ENCODE measurements at regions not wholly inside any gene's neighbourhood (a gene's known extent, or its start where the extent isn't known, plus 50 kb on each side); places are given as distances from the start of the nearest gene placed in this dataset.

DNA sequence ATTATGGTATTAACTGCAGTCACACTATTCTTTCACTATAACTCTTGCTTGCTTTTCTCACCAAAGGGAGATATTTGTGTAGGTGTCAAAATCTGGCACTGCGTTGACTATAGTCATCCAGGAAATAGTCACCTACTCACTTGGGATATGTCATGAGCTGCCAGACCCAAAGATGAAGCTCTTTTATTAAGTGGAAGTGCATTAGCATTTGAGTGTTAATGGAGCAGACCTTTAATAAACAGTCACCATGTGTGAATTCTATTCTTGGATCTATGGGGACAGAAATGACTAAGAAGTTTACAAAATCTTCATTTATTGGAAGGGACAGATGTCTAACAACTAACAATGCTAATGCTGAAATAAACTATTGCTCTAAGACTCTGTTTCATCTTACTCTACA lies 130.1 kb upstream of the NEDD9 start:
- DNase-seq (ENCODE audit: low read depth in 2 of 2): no peak

DNA sequence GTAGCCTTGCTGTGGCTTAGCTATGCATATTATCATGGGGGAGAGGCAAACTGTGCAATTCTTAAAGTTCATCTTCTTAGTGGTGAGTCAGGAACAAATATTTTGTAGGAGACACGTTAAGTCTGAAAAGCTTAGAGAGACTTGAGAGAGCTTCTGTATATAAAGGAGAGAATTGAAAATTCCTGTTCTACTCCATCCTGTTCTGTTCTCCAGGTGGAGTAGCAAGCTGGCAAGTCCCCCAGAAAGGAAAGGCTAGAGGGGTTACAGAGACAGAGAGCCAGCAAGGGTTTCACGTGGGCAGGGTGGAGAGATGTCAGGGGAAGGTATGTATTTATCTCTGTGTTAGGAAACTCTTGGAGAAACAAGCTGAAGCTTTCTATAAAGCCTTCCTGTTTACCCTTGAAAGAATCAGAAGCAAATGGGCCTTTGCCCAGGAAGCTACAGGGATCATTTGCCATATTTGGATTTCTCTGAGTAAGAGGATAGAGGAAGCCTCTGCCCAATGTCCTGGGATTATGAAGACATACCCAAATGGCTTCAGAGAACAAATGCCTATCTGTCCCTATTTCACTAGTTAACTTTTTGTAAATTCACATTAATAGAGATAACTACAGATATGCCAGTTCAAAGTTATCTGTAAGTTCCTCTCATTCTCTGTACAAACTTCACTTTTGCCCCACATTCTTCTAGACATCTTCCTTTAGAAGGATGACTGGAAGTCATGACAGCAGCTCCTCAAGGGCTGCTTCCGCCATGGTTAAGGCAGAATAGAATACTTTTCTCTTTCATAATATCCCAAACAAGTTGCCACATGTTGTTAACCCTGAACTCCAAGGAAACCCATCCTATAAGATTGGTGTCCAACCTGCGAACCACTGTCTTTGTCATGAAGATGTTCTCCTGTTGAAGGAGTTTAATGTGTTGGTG lies 126.7 kb upstream of the NEDD9 start:
- no peak for DNase-seq (ENCODE audit: low read depth in 2 of 2)

DNA sequence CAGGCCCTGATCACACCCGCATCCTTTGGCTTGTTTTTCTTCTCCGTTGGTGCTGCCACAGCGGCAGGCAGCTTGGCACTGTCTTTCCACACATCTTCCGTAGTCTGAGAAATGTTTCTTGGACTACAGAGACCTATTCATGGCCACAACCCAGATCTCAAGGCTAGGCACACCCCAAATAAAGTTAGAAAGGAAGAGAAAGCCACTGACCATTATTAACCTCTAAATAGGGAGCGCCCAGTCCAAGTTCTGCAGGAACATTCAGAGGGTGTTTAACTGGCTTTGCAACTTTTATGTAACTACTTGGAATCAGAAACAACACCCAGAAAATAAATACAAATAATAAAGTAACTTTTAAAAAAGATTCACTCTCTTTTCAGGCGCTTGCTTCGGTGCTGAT lies 124.8 kb upstream of the NEDD9 start:
- DNase-seq (ENCODE audit: low read depth in 2 of 2): no peak

DNA sequence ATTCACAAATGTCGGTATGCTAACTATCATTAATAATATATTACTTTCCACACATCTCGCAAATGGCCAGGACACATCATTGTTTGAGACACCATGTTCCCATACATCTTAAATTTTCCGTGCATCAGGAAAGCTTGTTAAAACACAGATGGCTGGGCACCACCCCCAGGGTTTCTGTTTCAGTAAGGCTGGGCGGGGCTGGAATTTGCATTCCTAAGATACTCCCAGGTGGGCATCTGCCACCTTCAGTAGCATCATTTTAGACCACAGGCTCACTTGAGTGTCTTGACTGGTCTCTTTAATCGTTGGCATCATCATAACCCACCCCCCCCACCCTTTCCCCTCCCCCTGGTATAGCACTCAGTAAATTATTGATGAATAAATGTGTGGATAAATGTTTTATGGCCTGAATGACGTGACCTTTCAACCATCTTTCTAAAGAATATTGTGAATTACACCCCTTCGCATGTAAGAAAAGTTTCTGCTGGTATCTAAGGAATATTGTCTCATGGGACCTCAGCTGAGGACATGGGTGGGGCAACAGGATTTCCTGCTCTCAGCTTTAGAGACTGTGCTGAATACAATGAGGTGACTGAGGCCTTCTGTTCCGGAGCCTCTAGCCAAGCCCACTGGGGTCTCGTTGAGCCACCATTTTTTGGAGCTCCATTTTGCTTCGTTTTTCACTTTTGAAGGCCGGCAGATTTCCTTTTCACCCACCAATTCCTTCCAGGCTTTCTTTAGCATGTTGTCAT lies 124.1 kb upstream of the NEDD9 start:
- DNase-seq (ENCODE audit: low read depth in 2 of 2): no peak

DNA sequence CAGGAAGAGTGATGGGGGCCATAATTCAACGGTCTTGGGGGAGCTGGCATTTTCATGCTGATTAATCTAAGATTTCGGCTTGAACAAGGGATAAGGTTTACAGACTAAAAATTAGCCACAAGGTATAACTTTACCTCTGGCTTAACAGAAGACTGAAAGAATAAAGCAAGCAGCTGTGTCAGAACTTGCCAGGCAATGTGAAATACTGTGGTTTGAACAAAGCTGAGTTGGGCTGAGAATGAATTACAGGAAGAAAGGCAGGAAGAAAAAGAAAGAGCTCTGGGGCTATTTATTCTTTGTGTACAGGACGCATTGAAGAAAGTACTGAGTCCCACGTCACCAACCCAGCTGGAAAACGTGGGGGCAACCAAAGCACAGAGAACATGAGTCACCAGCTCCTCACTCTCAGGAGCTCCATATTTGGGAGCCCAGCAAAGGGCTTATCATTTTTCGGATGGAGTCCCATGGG lies 121.5 kb upstream of the NEDD9 start:
- peak; percentile 52 to 64 for DNase-seq (ENCODE audit: low read depth in 2 of 2)

DNA sequence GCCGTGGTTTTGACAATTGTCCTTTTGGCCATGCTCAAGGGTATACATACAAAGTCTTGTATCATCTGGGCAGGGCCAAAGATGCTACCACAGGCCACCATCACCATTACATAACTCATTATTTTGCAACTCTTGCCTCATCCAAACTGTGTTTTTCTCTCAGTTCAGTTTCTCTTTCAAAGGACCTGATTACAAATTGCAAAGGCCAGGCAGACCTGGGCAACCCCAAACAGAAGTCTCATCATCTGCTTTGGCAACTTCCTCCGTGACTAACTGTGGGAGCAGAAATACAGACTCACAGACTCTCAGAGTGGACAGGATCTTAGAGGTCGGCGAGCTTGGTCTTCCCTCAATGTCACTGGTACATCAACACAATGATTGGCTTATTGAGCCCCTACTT lies 117.8 kb upstream of the NEDD9 start:
- no peak for DNase-seq (ENCODE audit: low read depth in 2 of 2)

DNA sequence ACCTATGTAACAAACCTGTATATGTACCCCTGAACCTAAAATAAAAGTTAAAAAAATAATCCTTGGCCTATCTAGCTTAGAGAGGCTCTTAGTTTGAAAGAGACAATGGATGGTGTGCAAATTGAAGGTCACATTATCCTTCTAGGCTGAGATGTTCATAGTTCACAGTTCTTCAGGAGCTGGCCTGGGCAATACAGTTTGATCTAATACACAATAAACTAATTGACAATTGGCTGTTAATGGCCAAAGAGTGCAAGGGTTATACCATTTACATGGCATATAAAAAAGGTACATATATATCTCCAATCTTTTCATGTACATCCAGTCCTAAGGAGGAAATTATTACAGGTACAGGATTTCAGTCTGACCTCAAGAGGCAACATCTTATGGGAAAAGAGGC lies 117.4 kb upstream of the NEDD9 start:
- no peak for DNase-seq (ENCODE audit: low read depth in 2 of 2)

DNA sequence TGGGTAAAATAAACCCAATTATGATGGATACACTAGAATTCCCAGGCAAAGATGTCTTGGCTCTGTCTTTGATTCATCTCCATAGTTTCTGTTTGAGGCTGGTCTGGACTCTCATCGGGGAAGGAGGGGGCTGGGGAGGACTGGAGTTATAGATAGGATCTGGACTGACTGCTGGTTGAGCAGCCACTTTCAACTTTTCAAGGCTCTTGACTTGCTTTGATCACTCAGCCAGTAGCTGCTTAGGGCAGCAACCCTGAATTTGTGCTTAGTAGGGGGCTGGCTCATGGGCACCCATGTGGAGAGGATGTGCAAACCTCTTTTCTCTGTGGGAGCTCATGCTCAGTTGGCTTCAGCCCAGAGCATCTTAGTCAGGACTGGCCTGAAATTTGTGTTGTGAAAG lies 114.0 kb upstream of the NEDD9 start:
- DNase-seq (ENCODE audit: low read depth in 2 of 2): no peak

DNA sequence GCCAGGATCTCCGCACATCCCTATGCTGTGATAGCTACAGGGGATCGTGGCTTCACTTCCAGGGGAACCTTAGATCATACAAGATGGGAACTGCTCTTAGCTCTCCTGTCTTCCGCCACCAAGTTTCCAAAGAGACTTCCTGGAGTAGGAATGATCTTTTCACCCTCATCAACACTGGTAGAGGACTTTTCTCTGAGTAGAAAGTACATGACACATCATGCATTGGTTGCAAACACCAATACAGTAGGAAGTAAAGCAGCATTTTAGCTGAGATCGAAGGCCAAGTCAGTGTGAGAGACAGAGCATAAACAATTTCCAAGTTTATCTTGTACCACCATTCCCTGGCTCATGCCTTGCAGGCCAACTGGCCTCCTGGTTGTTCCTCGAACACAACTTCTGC lies 113.1 kb upstream of the NEDD9 start:
- no peak for DNase-seq (ENCODE audit: low read depth in 2 of 2)

DNA sequence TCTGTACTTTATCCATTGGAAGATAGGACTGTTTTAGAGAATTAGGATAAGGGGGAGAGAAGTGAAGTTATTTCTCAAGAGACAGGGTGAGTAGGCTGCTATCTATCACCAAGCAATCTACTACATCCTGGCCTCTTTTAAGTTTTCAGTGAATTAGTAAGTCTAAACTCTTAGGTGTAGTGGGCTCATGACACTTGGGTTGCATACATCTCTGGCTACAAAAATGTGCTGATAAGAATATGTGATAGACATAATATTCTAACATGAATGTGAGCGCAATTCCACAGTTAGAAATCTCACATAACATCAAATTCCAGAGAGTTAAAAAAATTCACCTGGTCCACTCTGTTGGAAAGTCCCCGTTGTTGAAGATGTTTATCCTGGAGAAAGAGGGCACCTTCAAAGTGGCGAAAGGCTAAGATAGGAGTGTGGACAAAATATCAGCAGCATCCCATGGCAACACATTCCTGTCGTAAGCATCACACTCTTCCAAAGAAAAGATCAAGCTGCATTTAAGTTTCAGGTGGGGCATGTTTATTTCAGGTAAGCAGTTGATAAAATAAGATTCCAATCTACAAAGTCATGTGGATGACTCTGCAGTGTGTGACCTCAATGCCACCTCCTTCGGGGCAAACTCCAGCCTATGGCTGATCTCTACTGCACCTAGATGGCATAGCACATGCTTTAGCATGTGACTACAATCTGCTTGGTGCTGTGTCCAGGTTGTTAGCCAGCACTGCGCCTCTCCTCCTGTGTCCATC lies 111.7 kb upstream of the NEDD9 start:
- no peak for DNase-seq (ENCODE audit: low read depth in 2 of 2)

DNA sequence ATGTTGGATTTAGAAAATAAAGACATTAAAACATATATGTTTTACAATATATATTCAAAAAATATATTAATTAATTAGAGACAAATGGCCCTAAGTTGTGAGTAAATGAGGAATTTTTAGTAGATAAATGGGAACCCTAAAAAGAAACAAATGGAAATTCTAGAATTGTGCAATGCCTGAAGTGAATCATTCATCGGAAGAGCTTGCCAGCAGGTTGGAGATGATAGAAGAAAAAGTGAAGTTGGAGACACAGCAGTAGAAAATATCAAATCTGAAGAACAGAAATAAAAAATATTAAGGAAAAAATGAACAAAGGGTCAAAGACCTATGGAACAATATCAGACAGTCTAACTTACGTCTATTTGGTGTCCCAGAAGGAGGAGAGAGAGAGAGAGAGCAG lies 109.4 kb upstream of the NEDD9 start:
- DNase-seq (ENCODE audit: low read depth in 2 of 2): no peak

DNA sequence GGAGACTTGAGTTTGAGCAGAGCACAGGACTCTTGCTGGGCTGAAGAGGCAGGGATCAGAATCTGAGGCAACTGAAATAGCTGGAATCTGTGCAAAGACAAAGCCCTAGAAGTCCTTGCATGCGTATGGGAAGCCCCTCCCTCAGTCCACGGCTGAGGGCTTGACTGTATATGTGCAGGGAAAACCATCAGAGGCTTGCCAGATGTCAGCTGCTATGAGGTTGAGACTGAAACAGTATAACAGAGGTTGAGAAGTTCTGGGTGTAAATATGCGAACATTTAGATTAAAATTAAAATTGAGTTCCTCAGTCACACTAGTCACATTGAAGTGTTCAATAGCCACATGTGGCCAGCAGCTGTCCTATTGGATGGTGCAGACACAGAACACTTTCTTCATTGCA lies 108.8 kb upstream of the NEDD9 start:
- no peak for DNase-seq (ENCODE audit: low read depth in 2 of 2)

DNA sequence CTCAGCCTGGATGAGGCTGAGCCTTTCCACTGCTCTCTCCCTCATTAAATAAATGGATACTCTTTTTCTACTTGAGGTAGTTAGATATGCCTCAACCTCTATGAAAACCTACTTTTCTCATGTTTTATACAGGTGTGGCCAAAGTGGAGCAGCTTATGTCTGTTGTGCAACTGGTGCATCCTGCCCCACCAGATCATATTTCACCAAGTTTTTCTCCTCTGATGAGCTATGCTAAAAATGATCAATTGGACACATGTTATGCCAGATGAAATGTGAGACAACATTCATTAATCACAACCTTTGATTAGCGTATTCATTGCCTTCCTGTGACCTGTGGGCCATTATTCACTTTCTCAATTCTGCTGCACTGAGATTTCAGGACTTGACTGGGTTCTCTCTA lies 106.9 kb upstream of the NEDD9 start:
- DNase-seq (ENCODE audit: low read depth in 2 of 2): no peak

DNA sequence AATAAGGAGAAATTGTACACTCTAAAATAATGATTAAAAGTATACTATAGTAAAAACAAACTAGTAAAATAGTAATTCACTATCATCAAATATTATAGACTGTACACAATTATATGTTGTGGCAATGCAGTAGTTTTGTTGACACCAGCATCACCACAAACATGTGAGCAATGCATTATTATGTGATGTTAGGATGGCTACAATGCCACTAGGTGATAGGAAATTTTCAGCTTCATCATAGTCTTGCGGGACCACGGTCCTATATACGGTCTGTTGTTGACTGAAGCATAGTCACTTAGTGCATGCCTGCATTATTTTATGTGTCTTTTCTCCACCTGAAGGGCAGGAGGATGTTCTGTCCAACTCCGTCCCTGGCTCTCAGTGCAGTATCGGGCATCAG lies 104.8 kb upstream of the NEDD9 start:
- DNase-seq (ENCODE audit: low read depth in 2 of 2): no peak

DNA sequence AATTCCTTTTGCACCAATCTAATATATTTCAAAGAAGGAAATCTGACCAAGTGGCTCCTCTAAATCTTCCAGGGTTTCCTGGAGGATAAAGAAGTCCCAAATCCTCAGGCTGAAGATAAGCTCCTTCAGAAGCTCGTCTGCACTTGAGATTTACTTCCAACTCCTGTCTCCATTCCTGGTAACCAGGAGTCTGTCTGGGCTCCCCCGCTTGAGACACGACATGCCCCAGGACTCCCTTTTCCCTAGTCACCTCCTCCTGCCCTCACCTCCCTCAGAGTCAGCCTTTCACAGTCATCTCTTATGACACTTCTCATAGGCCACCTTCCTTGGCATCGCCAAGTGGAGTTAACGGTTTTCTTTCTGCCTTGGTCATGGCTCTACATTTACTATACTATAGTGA lies 103.4 kb upstream of the NEDD9 start:
- DNase-seq (ENCODE audit: low read depth in 2 of 2): no peak

DNA sequence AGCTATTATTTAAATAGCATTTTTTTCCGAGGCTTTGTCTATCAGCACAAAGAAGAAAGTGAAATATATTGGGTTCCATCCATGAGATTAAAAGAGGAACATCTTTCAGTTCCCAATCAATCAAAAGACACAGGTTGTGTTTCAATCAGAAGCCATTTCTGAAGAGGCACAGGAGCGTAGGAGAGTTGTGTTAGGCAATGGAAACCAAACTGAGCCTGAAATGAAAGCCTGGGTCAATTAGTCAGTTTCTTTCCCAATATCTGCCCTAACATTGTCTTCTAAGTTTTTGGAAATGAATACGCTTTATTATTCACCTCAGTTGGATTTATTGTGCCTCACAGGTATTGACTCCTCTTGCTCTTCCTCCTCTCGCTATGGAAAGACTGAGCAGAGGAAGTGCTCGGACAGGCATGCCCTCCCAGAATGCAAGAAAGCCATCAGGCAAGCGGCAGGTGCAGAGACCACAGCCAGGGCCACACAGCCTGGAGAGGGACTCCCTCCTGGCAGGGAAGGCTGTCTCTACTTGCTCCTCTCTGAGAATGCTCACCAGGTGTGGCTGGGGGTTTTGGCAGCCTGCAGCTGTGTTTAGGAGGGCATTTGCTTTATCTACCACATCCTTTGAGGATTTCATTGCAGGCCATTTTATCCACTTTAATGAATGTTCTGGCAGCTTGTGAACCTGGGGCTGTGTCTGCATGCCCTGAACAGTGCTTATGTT lies 100.8 kb upstream of the NEDD9 start:
- no peak for DNase-seq (ENCODE audit: low read depth in 2 of 2)

DNA sequence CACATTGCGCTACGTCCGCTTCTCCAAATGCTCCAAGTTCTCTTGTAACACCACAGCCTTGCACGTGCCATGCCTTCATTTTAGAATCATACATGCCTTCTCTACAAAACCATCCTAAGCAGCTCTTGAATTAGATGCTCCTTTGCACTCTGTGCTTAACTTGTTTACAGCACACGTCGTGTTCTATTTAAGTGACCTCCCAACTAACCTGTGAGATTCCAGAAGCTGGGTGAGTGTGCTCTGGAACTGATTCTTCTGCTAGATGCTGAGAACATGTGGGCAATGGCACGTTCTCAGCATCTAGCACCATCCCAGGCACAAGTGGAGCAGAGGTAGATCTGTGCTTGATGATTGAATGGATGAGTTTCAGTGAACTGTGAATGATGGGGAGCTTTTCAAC lies 100.0 kb upstream of the NEDD9 start:
- DNase-seq (ENCODE audit: low read depth in 2 of 2): no peak

DNA sequence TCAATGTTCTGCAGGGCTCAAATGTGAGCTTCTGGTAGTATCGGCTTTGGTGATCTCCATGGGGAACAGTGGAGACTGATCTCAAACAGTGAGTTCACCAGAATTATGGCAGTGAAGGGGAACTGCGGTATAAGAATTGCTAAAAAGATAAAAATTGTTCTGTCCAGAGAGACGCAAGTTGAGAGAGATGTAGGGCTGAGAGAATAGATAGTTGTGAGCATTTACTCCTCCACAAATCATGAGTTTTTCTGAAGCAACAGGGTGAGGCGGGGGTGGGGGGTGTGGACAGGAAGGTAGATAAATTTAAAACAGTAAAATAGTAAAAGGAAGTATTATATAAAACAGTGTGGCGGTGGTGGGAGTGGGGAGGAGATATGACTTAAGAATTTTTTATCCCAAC lies 98.6 kb upstream of the NEDD9 start:
- DNase-seq (ENCODE audit: low read depth in 2 of 2): no peak

DNA sequence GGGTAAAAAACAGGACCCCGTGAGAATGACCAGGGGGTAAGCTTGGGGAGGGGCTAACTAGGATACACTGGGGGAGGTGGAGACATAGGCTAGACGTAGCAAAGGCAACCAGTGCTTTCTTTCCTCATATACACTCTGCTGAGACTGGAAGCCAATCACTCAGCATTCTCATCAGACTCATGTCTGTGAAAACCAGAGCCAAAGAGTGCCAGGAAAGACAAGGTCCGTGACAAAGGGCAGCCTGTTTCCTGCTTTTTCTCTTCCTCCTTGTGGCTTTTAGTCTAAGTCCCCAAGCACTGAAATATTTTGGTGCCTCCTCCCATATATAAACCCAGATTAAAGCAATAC lies 97.9 kb upstream of the NEDD9 start:
- no peak for DNase-seq (ENCODE audit: low read depth in 2 of 2)

DNA sequence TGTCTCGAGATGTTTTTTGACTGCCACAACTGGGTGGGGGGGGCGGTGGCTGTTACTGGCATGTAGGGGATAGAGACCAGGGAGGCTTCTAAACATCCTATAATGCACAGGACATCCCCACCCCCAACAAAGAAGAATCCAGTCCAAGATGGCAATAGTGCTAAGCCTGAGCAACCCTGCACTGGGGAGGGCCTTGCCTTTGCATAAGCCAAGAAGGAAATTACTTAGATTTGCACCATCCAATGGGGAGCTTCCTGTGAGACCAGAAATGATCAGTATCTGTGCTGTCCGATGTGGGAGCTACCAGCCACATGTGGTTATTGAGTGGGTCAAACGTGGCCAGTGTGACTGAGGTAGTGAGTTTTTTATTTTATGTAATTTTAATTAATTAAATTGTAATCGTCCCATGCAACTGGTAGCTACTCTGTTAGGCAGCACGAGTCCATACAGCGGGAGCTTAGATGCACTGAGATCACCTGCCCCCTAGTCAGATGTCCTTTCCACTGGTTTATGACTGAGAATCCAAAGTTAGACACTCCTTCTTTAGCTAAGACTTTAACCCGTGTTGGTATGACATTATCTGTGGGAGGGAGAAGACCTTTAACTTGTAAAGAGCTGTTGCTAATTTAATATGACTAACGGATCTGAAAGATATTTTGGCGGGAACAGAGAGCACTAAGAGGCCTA lies 97.4 kb upstream of the NEDD9 start:
- no peak for DNase-seq (ENCODE audit: low read depth in 2 of 2)

DNA sequence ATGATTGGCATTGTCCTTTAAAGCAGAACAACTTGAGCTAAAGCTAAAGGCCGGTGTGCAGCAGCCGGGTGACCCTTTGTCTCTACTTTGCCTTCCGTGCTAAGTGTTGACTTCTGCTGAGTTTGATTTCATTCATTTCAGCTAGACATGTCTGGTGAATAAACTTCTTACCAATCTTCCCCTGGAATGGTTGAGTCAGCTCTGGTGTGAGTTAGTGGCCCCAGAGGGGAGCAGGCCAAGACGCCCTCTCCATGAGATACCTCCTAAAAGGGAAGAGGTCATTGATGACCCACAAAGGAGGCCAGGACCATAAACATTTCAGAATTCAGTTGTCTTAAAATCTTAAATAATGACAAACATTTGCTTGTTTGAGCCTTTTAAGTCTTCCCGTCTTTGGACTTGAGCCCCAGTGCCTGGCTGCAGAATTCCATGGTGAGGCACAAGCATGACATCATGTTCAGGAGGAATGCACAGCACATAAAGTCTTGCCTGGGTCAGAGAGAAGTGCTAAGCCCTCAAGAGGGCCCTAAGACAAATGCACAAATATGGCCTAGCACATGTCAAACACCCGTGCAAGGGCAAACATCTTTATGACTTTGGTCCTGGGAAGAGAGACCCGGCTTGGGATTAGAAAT lies 96.3 kb upstream of the NEDD9 start:
- no peak for DNase-seq (ENCODE audit: low read depth in 2 of 2)

Data from stimulated activated CD4-positive, alpha-beta T cell treated with anti-CD3 and anti-CD28 coated beads, Interleukin-4, amount 100 ng/mL, for 48 hours (primary cell).